HepG2 (cell line): ENCODE measurements at regions not wholly inside any gene's neighbourhood (a gene's known extent, or its start where the extent isn't known, plus 50 kb on each side); places are given as distances from the start of the nearest gene placed in this dataset.
A peak's percentile ranks its signal among the peaks of the same experiment; 100 is the strongest.

Source experiments
- ATAC-seq: fragments of 200-7000 bp; cut with Tn5 transposase; 3 replicates; pipeline ENCODE4 v1.9.1; 2020; ENCODE audit warnings: mild to moderate bottlenecking, moderate library complexity
- BruUV-seq: library from RNA; stranded (reverse); fragments of 400-500 nt; replicated peaks from 2 replicates; lab custom pipeline; 2021; lab: Mats Ljungman, UMichigan
- CTCF ChIA-PET: fragments of 300-600 bp; formaldehyde crosslinking; extraction: SDS; loops from one replicate; lab custom pipeline; 2021; ENCODE audit warnings: low total read pairs, inconsistent platforms, low intra/inter-chr PET ratio; lab: Yijun Ruan, JAX
- POLR2A ChIA-PET: fragments of 350-600 bp; sonication (Branson Sonifier 250); formaldehyde crosslinking; loops from one replicate; lab custom pipeline; 2020; ENCODE audit warnings: antibody characterized with exemption, inconsistent platforms; lab: Yijun Ruan, JAX
- DNase-seq: peaks from one replicate; pipeline ENCODE4 v3.0.0-alpha.2; 2015; ENCODE audit warnings: low spot score
- FAIRE-seq: peaks from 3 replicates; lab custom pipeline; 2011; peaks lifted over from hg19 to GRCh38; lab: Jason Lieb, UNC
- H2AFZ ChIP-seq: one replicate; pipeline ENCODE4 v1.6.1; 2011; ENCODE audit warnings: low read length, inconsistent platforms
- H3K27ac ChIP-seq: fragments of 300-600 bp; 3 replicates; pipeline ENCODE4 v1.8.0; 2011; ENCODE audit warnings: mixed run types, mild to moderate bottlenecking, mixed read lengths, low read length, inconsistent platforms; ENCODE audit not compliant: insufficient read depth; ENCODE audit errors: extremely low read length
- H3K27me3 ChIP-seq, 2 experiments: fragments of 200-600 bp in 1 of 2; 2 replicates in 1 of 2; 3 replicates in 1 of 2; pipeline versions ENCODE4 v1.6.0 to v1.8.0; 2011; ENCODE audit warnings: low read length in 2 of 2, mild to moderate bottlenecking in 2 of 2, moderate library complexity in 2 of 2, inconsistent platforms in 1 of 2; ENCODE audit not compliant: insufficient read depth in 2 of 2, control insufficient read depth in 1 of 2
- H3K36me3 ChIP-seq, 2 experiments: fragments of 200-600 bp in 1 of 2; replicated peaks in 1 of 2; 2 replicates in 1 of 2; 3 replicates in 1 of 2; pipeline versions ENCODE4 v1.5.1 to v1.8.0; 2011; ENCODE audit warnings: low read length in 2 of 2, inconsistent platforms in 1 of 2; ENCODE audit not compliant: insufficient read depth in 2 of 2, control insufficient read depth in 1 of 2
- H3K4me1 ChIP-seq: 2 replicates; pipeline ENCODE4 v1.5.1; 2012; ENCODE audit warnings: low read length, inconsistent platforms; ENCODE audit not compliant: insufficient read depth
- H3K4me2 ChIP-seq: 2 replicates; pipeline ENCODE4 v1.6.0; 2011; ENCODE audit warnings: low read depth, low read length, inconsistent platforms
- H3K4me3 ChIP-seq, 3 experiments: fragments of 200-600 bp in 1 of 3; sonication (generic), shearing (Covaris generic) in 1 of 3; replicated peaks in 1 of 3; 2 replicates each; pipeline ENCODE4 v1.5.1; 2011 to 2016; ENCODE audit warnings: low read length in 3 of 3, inconsistent platforms in 2 of 3, low read depth in 2 of 3, mild to moderate bottlenecking in 2 of 3, control low read depth in 1 of 3, mixed read lengths in 1 of 3; ENCODE audit not compliant: insufficient read depth in 1 of 3
- H3K79me2 ChIP-seq: one replicate; pipeline ENCODE4 v1.6.1; 2011; ENCODE audit warnings: low read length, inconsistent platforms; ENCODE audit not compliant: insufficient read depth
- H3K9ac ChIP-seq: 2 replicates; pipeline ENCODE4 v1.6.0; 2011; ENCODE audit warnings: mild to moderate bottlenecking, low read depth, low read length, inconsistent platforms; ENCODE audit not compliant: insufficient read depth
- H3K9me3 ChIP-seq: 2 replicates; pipeline ENCODE4 v1.5.1; 2012; ENCODE audit warnings: mild to moderate bottlenecking, low read length
- H4K20me1 ChIP-seq: 2 replicates; pipeline ENCODE4 v1.6.0; 2011; ENCODE audit warnings: inconsistent platforms, mild to moderate bottlenecking, low read length, moderate library complexity; ENCODE audit not compliant: insufficient read depth
- ASH2L ChIP-seq: fragments of 300-600, 200-600 bp; sonication (generic); IDR thresholded peaks from 2 replicates; pipeline ENCODE4 v1.7.0; 2017; ENCODE audit warnings: low read depth, mild to moderate bottlenecking, moderate library complexity, mixed read lengths, low read length; ENCODE audit not compliant: insufficient read length
- ATF7 ChIP-seq, 2 experiments: fragments of 450-650 bp in 1 of 2; sonication (generic) in 1 of 2; formaldehyde crosslinking in 1 of 2; IDR thresholded peaks; 2 replicates each; pipeline versions ENCODE4 v1.4.0 to v1.6.1; 2016 to 2020; ENCODE audit warnings: antibody characterized with exemption in 1 of 2, mild to moderate bottlenecking in 1 of 2, missing genetic modification reagents in 1 of 2
- BCL6 ChIP-seq: IDR thresholded peaks from 2 replicates; pipeline ENCODE4 v1.6.1; 2016; ENCODE audit warnings: missing genetic modification reagents, missing compliant biosample characterization
- FOSL2 ChIP-seq: sonication (generic); formaldehyde crosslinking; IDR thresholded peaks from 2 replicates; pipeline ENCODE4 v1.4.0; 2020; ENCODE audit warnings: missing genetic modification reagents
- GATAD2A ChIP-seq: IDR thresholded peaks from 2 replicates; pipeline ENCODE4 v1.6.1; 2016
- GFI1 ChIP-seq: sonication (generic); formaldehyde crosslinking; IDR thresholded peaks from 2 replicates; pipeline ENCODE4 v1.5.0; 2020; ENCODE audit warnings: missing genetic modification reagents, mild to moderate bottlenecking, borderline replicate concordance
- HMG20B ChIP-seq: conservative IDR thresholded peaks from 2 replicates; pipeline ENCODE4 v1.6.1; 2016; ENCODE audit warnings: missing genetic modification reagents, missing compliant biosample characterization
- JUN ChIP-seq: sonication (generic); formaldehyde crosslinking; IDR thresholded peaks from 2 replicates; pipeline ENCODE4 v1.4.0; 2020; ENCODE audit warnings: mild to moderate bottlenecking, missing genetic modification reagents
- MED1 ChIP-seq: sonication (generic); formaldehyde crosslinking; IDR thresholded peaks from 2 replicates; pipeline ENCODE4 v1.4.0; 2020; ENCODE audit warnings: missing genetic modification reagents
- RFX1 ChIP-seq: fragments of 450-650 bp; IDR thresholded peaks from 2 replicates; pipeline ENCODE4 v1.6.1; 2017
- SOX6 ChIP-seq, 2 experiments: fragments of 450-650 bp in 1 of 2; sonication (generic) in 1 of 2; formaldehyde crosslinking in 1 of 2; IDR thresholded peaks; 2 replicates each; pipeline versions ENCODE4 v1.4.0 to v1.6.1; 2017 to 2020; ENCODE audit warnings: antibody characterized with exemption in 1 of 2, mild to moderate bottlenecking in 1 of 2, missing genetic modification reagents in 1 of 2
- TCF7 ChIP-seq: sonication (generic); IDR thresholded peaks from 2 replicates; pipeline ENCODE4 v1.6.1; 2016; ENCODE audit warnings: antibody characterized with exemption, low read depth
- TEAD2 ChIP-seq: sonication (generic); formaldehyde crosslinking; IDR thresholded peaks from 2 replicates; pipeline ENCODE4 v1.9.0; 2021; ENCODE audit warnings: missing genetic modification reagents
- ZNF18 ChIP-seq: sonication (generic); formaldehyde crosslinking; IDR thresholded peaks from 2 replicates; pipeline ENCODE4 v1.8.0; 2022; ENCODE audit warnings: mild to moderate bottlenecking, missing genetic modification reagents; ENCODE audit not compliant: insufficient replicate concordance
- ZNF256 ChIP-seq: sonication (generic); formaldehyde crosslinking; conservative IDR thresholded peaks from 2 replicates; pipeline ENCODE4 v1.4.0; 2020; ENCODE audit warnings: missing genetic modification reagents
- ZNF296 ChIP-seq: sonication (generic); formaldehyde crosslinking; conservative IDR thresholded peaks from 2 replicates; pipeline ENCODE4 v1.5.0; 2020; ENCODE audit warnings: mild to moderate bottlenecking, missing genetic modification reagents
- ZNF563 ChIP-seq: sonication (generic); formaldehyde crosslinking; IDR thresholded peaks from 2 replicates; pipeline ENCODE4 v1.8.0; 2022; ENCODE audit warnings: mild to moderate bottlenecking, moderate library complexity, missing genetic modification reagents
- ZNF598 ChIP-seq: sonication (generic); formaldehyde crosslinking; IDR thresholded peaks from 2 replicates; pipeline ENCODE4 v1.5.1; 2020; ENCODE audit warnings: mild to moderate bottlenecking, missing genetic modification reagents, borderline replicate concordance
- ZNF83 ChIP-seq: sonication (generic); formaldehyde crosslinking; IDR thresholded peaks from 2 replicates; pipeline ENCODE4 v1.4.0; 2020; ENCODE audit warnings: missing genetic modification reagents, mild to moderate bottlenecking, borderline replicate concordance
- ZNF839 ChIP-seq: sonication (generic); formaldehyde crosslinking; IDR thresholded peaks from 2 replicates; pipeline ENCODE4 v1.4.0; 2020; ENCODE audit warnings: missing genetic modification reagents, mild to moderate bottlenecking, borderline replicate concordance
- in situ Hi-C: cut with HindIII; loops from 2 replicates; pipeline ENCODE4 v1.10.0; 2017; ENCODE audit warnings: low pct_unique_long_range_greater_than_20kb; ENCODE audit not compliant: extremely low pct_ligation_motif_present
- intact Hi-C: fragments of 100-400 bp; cut with micrococcal nuclease; formaldehyde crosslinking; loops from one replicate; pipeline ENCODE4 v1.10.0; 2022; ENCODE audit not compliant: unreplicated experiment

- no peak for TF ChIP-seq ZNF18
- TF ChIP-seq ZNF83: no peak
- TF ChIP-seq SOX6 (IDR thresholded peaks at IDR 0.05): no peak
- peak; percentile 56; the same call in 1 of the 2 replicates for TF ChIP-seq SOX6 (CRISPR knock-in tag; IDR thresholded peaks at IDR 0.05)
- TF ChIP-seq TCF7: peak; percentile 55
- TF ChIP-seq BCL6 (CRISPR knock-in tag): 0 out of 2 replicates have a peak, but pooled peaks have one; percentile 21
- TF ChIP-seq ZNF296 (CRISPR knock-in tag): no peak
- 0 out of 2 replicates have a peak, but pooled peaks have one; percentile 4 for TF ChIP-seq FOSL2 (CRISPR knock-in tag)
- no peak for TF ChIP-seq HMG20B (CRISPR knock-in tag)
- TF ChIP-seq TEAD2 (CRISPR knock-in tag): no peak
- no peak for TF ChIP-seq JUN (CRISPR knock-in tag)
- TF ChIP-seq GATAD2A (CRISPR knock-in tag): peak; percentile 48
- TF ChIP-seq MED1: 0 out of 2 replicates have a peak, but pooled peaks have one; percentile 23
- peak; percentile 27; the same call in 1 of the 2 replicates for TF ChIP-seq GFI1 (CRISPR knock-in tag)
- TF ChIP-seq ZNF839 (CRISPR knock-in tag): no peak
Measured at GRCh38 chr12:102342281-102343006, 137.9 kb downstream of the IGF1 start (continued).

GRCh38 chr12:102334765-102335164 is 137.1 kb upstream of the PMCH start:
- Histone ChIP-seq H3K9me3 (no peaks in the 10 kb centered on the region), H2AFZ (no peak overlapping the region), H3K36me3 (no peaks in the 10 kb centered on the region), H3K79me2 (no peaks in the 10 kb centered on the region), H3K27me3 (no peaks in the 10 kb centered on the region; a peak in 1 of 5 replicates), H4K20me1 (no peaks in the 10 kb centered on the region), H3K4me3 (no peak overlapping the region), H3K4me1 (no peaks in the 10 kb centered on the region), H3K9ac (no peak overlapping the region), H3K4me2 (no peak overlapping the region), H3K27ac (no peak overlapping the region)
- FAIRE-seq: no peak
- POLR2A ChIA-PET: no interaction called here
- intact Hi-C loops (no loop called here), in situ Hi-C loops (no loop called here)
- CTCF ChIA-PET: no interaction called here
- ATAC-seq: no peak
- no TSS peak for BruUV-seq
- no peak for DNase-seq
- TF ChIP-seq ATF7 (IDR thresholded peaks at IDR 0.05) (no peak), ATF7 (CRISPR knock-in tag; IDR thresholded peaks at IDR 0.05) (no peak), ASH2L (no peak), ZNF563 (no peak), ZNF256 (no peak), ZNF598 (no peak), RFX1 (no peak)
